RWPE1 (cell line): ENCODE measurements at regions not wholly inside any gene's neighbourhood (a gene's known extent, or its start where the extent isn't known, plus 50 kb on each side); places are given as distances from the start of the nearest gene placed in this dataset.

Experiments used
- CTCF ChIA-PET: fragments of 350-600 bp; sonication (Branson Sonifier 250); formaldehyde crosslinking; extraction: SDS; loops from one replicate; lab custom pipeline; 2021; lab: Yijun Ruan, JAX
- POLR2A ChIA-PET: fragments of 400-600 bp; formaldehyde crosslinking; extraction: SDS; loops from one replicate; lab custom pipeline; 2020; ENCODE audit warnings: antibody characterized with exemption; ENCODE audit not compliant: low non-redundant PET; lab: Yijun Ruan, JAX
- DNase-seq: peaks from one replicate; pipeline ENCODE4 v3.0.0; 2012; ENCODE audit warnings: low spot score
- H3K27ac ChIP-seq: fragments of 450-650 bp; 2 replicates; pipeline ENCODE4 v1.5.1; 2017
- TF ChIP-seq, protein P1 (sequence below): fragments of 450-650 bp; conservative IDR thresholded peaks from 2 replicates; pipeline ENCODE4 v1.5.1; 2017; ENCODE audit warnings: low read depth, mild to moderate bottlenecking

DNA sequence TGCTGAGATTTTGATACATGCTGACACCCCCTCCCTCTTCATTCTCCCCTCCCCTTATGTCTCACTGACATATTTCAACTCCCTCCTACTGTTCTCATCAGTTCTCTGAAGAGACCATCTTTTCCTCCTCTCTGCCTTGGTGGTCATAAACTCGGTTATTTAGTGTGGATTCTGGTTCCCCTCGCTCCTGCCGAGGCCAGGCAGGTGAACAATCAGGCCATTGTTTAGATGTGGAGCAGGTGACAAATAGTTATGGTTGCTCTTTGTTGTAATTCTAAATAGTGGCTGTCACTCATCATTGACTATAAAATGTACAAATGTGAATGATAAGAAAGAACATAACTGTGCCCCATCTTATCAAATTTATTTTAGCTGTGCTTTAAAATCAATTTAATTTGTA is 324.6 kb downstream of the BCOR start:
- TF ChIP-seq, protein P1, sequence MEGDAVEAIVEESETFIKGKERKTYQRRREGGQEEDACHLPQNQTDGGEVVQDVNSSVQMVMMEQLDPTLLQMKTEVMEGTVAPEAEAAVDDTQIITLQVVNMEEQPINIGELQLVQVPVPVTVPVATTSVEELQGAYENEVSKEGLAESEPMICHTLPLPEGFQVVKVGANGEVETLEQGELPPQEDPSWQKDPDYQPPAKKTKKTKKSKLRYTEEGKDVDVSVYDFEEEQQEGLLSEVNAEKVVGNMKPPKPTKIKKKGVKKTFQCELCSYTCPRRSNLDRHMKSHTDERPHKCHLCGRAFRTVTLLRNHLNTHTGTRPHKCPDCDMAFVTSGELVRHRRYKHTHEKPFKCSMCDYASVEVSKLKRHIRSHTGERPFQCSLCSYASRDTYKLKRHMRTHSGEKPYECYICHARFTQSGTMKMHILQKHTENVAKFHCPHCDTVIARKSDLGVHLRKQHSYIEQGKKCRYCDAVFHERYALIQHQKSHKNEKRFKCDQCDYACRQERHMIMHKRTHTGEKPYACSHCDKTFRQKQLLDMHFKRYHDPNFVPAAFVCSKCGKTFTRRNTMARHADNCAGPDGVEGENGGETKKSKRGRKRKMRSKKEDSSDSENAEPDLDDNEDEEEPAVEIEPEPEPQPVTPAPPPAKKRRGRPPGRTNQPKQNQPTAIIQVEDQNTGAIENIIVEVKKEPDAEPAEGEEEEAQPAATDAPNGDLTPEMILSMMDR: no peak
- CTCF ChIA-PET: interaction anchor here (0.6 kb wide), 1 partner anchor 10 kb away, joined by 3 read pairs; no protein-coding TSS in a partner anchor
- DNase-seq: no peak
- POLR2A ChIA-PET: no interaction called here
- H3K27ac ChIP-seq: no peak overlapping the region

DNA sequence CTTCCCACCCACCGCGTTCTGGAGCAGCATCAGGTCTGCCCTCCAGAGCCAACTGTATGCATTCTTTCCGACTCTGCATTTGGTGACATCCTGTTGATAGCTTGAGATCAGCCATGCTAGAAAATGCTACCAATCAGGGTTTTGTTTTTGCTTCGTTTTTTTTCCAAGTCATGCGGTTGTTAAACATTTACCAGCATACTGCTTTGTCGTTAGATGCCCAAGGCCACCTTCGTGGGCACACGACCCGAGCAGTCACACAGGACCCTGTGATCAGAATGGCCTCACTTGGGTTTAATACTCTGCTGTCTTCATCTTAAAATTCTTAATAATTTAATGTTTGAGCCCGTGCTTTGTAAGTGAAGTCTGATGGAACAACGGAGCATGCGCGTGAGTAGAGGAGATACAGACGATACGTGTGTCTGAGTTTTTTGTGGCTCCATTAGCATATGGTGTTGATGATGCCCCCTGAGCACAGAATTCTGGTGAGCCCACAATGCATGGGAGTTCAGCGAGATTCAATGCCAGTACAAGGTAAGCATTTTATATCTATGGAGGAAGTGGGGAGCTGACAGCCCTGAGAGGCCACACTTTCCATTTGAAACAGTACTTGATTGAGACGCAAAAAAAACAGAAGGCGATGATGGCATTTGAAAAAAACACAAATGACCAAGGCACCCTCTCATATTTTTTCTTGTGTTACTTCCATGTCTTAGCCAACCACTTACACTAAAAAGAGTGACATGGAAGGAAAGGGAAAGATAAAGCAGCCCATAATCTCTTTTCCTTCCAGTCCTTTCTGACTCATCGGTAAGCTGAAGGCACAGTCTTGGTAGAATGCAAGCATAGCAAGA is 323.6 kb downstream of the BCOR start:
- no peak for DNase-seq
- TF ChIP-seq, protein P1: no peak
- ChIA-PET POLR2A (no interaction called here), CTCF (interaction anchor here (0.6 kb wide), 2 partner anchors 9 to 394 kb away, joined by 3 to 6 read pairs; no protein-coding TSS in a partner anchor)
- no peak overlapping the region for H3K27ac ChIP-seq

DNA sequence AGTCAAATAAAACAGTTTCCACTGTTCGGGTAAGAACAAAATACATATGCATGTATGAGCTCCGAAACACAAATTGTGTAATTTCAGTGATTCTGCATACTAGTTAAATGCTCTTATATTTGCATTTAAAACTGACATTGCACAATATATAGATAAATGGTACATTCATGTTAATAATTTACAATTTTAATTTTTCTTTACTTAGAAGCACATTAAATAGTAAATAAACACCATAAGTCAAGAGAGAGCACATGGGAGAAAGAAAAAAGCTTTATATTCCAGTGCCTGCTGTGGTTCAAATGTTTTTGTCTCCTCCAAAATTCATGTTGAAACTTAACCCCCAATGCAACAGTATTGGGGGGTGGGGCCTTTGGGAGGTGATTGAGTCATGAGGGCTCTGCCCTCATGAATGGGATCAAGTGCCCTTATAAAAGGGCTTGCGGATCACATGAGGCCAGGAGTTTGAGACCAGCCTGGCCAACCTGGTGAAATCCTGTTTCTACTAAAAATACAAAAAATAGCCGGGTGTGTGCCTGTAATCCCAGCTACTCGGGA is 322.9 kb downstream of the BCOR start:
- H3K27ac ChIP-seq: no peak overlapping the region
- DNase-seq: no peak
- POLR2A ChIA-PET: no interaction called here
- TF ChIP-seq, protein P1: no peak
- CTCF ChIA-PET: no interaction called here

DNA sequence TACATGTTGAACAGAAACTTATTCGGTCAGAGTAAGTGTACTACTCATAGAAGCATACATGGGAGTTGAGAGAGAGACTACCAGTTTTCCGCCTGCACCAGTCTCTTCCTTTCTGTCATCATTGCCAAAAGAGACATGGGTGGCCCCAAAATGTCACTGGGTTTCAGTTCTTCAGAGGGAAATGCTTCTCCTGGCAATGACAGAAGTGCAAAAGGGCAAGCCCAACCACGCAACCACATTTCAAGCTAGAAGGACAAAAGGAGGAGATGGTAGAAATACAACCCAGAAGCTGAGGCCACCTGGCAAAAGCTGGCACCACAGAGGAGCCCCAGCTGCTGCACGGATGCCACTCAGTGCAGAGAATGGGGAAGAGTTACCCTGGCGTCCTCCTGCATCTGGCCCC is 320.1 kb downstream of the BCOR start:
- ChIA-PET CTCF (interaction anchor here (0.6 kb wide), 1 partner anchor 1516 kb away, joined by 4 read pairs; no protein-coding TSS in a partner anchor), POLR2A (no interaction called here)
- TF ChIP-seq, protein P1: no peak
- no peak for DNase-seq
- H3K27ac ChIP-seq: no peak overlapping the region

DNA sequence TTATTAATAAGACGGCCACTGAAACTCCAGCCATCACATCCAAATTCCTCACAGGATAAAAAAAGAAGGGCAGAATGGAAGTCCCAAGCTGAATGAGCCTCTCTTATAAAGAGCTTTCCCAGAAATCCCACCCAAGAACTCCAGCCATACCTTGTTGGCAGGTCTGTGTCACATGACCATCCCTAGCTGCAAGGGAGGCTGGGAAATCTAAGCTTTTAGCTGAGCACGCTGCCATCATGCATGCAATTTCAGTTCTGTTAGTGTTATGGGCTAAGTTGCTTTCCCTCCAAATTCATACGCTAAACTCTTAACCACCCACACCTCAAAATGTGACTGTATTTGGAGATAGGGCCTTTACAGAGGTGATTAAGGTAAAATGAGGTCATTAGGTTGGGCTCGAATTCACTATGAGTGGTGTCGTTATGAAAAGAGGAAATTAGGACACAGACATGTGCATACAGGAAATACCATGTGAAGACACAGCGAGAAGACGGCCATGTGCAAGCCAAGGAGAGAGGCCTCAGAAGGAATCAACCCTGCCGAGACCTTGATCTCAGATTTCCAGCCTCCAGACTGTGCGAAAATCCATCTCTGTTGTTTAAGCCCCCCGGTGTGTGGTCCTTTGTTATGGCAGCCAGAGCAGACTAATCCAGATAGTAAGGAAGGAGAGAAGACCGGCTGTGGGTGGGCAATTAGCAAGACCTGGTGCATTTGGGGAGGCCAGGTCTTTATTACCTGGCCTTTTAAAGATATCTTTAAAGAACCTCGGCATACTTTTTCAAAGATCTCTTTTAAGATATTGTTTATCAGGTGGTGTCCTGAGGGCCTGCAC is 317.6 kb downstream of the BCOR start:
- ChIA-PET CTCF (no interaction called here), POLR2A (no interaction called here)
- H3K27ac ChIP-seq: no peak overlapping the region
- TF ChIP-seq, protein P1: no peak
- DNase-seq: no peak

DNA sequence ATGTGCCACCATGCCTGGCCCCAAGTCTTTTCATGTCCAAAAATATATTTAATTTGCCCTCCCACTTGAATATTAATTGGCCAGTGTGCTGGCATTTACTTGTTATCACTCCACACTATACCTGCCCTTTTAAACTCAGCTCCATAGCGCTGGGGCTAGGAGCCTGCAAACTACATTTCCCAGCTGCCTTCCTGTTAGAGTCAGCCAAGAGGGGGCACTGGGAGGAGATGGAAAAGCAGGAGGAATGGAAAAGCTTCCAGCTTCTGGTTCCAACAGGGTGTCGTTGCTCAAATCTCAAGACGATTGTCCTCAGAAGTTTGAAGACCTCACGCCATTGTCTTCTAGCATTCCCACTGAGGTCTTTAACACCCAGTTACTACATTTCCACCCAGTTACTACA is 315.5 kb downstream of the BCOR start:
- TF ChIP-seq, protein P1: no peak
- DNase-seq: no peak
- H3K27ac ChIP-seq: no peak overlapping the region
- CTCF ChIA-PET: no interaction called here
- POLR2A ChIA-PET: no interaction called here
